Keratinocyte (primary cell): ENCODE measurements at regions not wholly inside any gene's neighbourhood (a gene's known extent, or its start where the extent isn't known, plus 50 kb on each side); places are given as distances from the start of the nearest gene placed in this dataset.

Source experiments
- DNase-seq: peaks from one replicate; pipeline ENCODE4 v3.0.0-alpha.2; 2011; ENCODE audit warnings: low read depth, missing footprints, low spot score
- FAIRE-seq: peaks from 2 replicates; lab custom pipeline; 2011; peaks lifted over from hg19 to GRCh38; lab: Jason Lieb, UNC
- H2AFZ ChIP-seq: 2 replicates; pipeline ENCODE4 v1.6.0; 2012; ENCODE audit warnings: low read length, control low read depth, inconsistent platforms; ENCODE audit not compliant: control insufficient read depth
- H3K27ac ChIP-seq: 2 replicates; pipeline ENCODE4 v1.5.1; 2011; ENCODE audit warnings: low read length; ENCODE audit not compliant: control insufficient read depth, insufficient read depth
- H3K27me3 ChIP-seq: 3 replicates; pipeline ENCODE4 v1.6.0; 2011; ENCODE audit warnings: low read length; ENCODE audit not compliant: control insufficient read depth, insufficient read depth; ENCODE audit errors: extremely low read depth
- H3K36me3 ChIP-seq, 2 experiments: 2 replicates in 1 of 2; 3 replicates in 1 of 2; pipeline ENCODE4 v1.5.1; 2011; ENCODE audit warnings: low read length in 2 of 2, mild to moderate bottlenecking in 1 of 2; ENCODE audit not compliant: control insufficient read depth in 2 of 2, insufficient read depth in 2 of 2; ENCODE audit errors: extremely low read depth in 1 of 2
- H3K4me1 ChIP-seq: 3 replicates; pipeline ENCODE4 v1.5.1; 2011; ENCODE audit warnings: low read length; ENCODE audit not compliant: control insufficient read depth, insufficient read depth; ENCODE audit errors: extremely low read depth
- H3K4me2 ChIP-seq: 3 replicates; pipeline ENCODE4 v1.6.0; 2011; ENCODE audit warnings: low read depth, low read length; ENCODE audit not compliant: control insufficient read depth, insufficient read depth; ENCODE audit errors: extremely low read depth
- H3K4me3 ChIP-seq, 3 experiments: fragments of 200-600 bp in 1 of 3; sonication (generic) in 1 of 3; 2 replicates in 2 of 3; 3 replicates in 1 of 3; pipeline ENCODE4 v1.5.1; 2011 to 2016; ENCODE audit warnings: low read length in 3 of 3, mild to moderate bottlenecking in 3 of 3, control low read depth in 2 of 3, inconsistent platforms in 1 of 3, low read depth in 1 of 3, mixed read lengths in 1 of 3, mixed run types in 1 of 3, moderate library complexity in 1 of 3; ENCODE audit not compliant: control insufficient read depth in 2 of 3, insufficient read depth in 2 of 3; ENCODE audit errors: extremely low read depth in 1 of 3
- H3K79me2 ChIP-seq: 2 replicates; pipeline ENCODE4 v1.6.0; 2012; ENCODE audit warnings: low read length; ENCODE audit not compliant: control insufficient read depth, insufficient read depth
- H3K9ac ChIP-seq: 3 replicates; pipeline ENCODE4 v1.6.0; 2011; ENCODE audit warnings: low read length; ENCODE audit not compliant: control insufficient read depth, insufficient read depth; ENCODE audit errors: extremely low read depth
- H3K9me1 ChIP-seq: 3 replicates; pipeline ENCODE4 v1.6.0; 2011; ENCODE audit warnings: low read length; ENCODE audit not compliant: control insufficient read depth, insufficient read depth; ENCODE audit errors: extremely low read depth
- H3K9me3 ChIP-seq: 2 replicates; pipeline ENCODE4 v1.5.1; 2012; ENCODE audit warnings: low read depth, low read length; ENCODE audit not compliant: control insufficient read depth
- H4K20me1 ChIP-seq: 3 replicates; pipeline ENCODE4 v1.6.0; 2011; ENCODE audit warnings: low read length; ENCODE audit not compliant: control insufficient read depth, insufficient read depth; ENCODE audit errors: extremely low read depth
- EZH2 ChIP-seq: IDR thresholded peaks from one replicate; pipeline ENCODE4 v1.6.1; 2012; ENCODE audit warnings: inconsistent platforms, mild to moderate bottlenecking, low read length, moderate library complexity
- dilution Hi-C: fragments of 300-500 bp; cut with MboI; formaldehyde crosslinking; loops from one replicate; pipeline ENCODE4 v1.7.0; 2020; ENCODE audit warnings: low sequenced_read_pairs; ENCODE audit not compliant: extremely low pct_ligation_motif_present
- TF ChIP-seq, protein P1 (sequence below), 3 experiments: IDR thresholded peaks in 1 of 3; conservative IDR thresholded peaks in 1 of 3; optimal IDR thresholded peaks in 1 of 3; 2 replicates in 2 of 3; 3 replicates in 1 of 3; pipeline versions ENCODE3 to v1.5.1; 2011; ENCODE audit warnings: low read length in 3 of 3, mild to moderate bottlenecking in 3 of 3, moderate library complexity in 2 of 3, control low read depth in 1 of 3, inconsistent platforms in 1 of 3; ENCODE audit not compliant: insufficient read depth in 2 of 3; ENCODE audit errors: extremely low read depth in 1 of 3

DNA sequence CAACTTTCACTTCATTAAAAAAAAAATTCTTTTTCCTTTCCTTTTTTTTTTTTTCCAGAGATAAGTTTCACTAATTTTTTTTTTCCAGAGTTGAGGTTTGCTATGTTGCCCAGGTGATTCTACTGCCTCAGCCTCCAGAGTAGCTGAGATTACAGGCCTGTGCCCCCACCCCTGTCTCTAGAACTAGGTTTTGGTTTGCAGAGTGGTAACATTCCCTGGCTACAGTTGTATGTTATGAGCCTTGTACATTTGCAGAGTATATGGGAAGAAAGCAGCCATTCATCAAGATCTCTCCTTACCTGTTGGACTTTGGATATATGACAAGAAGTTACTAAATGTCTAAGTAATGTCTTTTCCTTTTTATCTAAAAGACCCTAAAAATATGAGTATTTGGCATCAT lies 298.4 kb downstream of the MYCN start:
- Histone ChIP-seq H3K9ac (no peak overlapping the region), H3K4me2 (no peak overlapping the region), H3K79me2 (no peaks in the 10 kb centered on the region), H4K20me1 (no peaks in the 10 kb centered on the region), H3K4me1 (no peaks in the 10 kb centered on the region), H3K36me3 (no peaks in the 10 kb centered on the region), H3K27ac (no peak overlapping the region), H3K9me1 (no peaks in the 10 kb centered on the region), H3K9me3 (no peaks in the 10 kb centered on the region), H2AFZ (no peak overlapping the region), H3K27me3 (no peaks in the 10 kb centered on the region), H3K4me3 (no peak overlapping the region)
- TF ChIP-seq, protein P1, sequence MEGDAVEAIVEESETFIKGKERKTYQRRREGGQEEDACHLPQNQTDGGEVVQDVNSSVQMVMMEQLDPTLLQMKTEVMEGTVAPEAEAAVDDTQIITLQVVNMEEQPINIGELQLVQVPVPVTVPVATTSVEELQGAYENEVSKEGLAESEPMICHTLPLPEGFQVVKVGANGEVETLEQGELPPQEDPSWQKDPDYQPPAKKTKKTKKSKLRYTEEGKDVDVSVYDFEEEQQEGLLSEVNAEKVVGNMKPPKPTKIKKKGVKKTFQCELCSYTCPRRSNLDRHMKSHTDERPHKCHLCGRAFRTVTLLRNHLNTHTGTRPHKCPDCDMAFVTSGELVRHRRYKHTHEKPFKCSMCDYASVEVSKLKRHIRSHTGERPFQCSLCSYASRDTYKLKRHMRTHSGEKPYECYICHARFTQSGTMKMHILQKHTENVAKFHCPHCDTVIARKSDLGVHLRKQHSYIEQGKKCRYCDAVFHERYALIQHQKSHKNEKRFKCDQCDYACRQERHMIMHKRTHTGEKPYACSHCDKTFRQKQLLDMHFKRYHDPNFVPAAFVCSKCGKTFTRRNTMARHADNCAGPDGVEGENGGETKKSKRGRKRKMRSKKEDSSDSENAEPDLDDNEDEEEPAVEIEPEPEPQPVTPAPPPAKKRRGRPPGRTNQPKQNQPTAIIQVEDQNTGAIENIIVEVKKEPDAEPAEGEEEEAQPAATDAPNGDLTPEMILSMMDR (optimal IDR thresholded peaks at IDR 0.05 in 1 of 3, IDR thresholded peaks at IDR 0.05 in 1 of 3, conservative IDR thresholded peaks at IDR 0.05 in 1 of 3; ENCODE audit: extremely low read depth in 1 of 3, insufficient read depth in 2 of 3, low read length in 3 of 3), result no peak
- no peak for TF ChIP-seq EZH2
- DNase-seq (no peak), FAIRE-seq (no peak)
- dilution Hi-C loops, result no loop called here

DNA sequence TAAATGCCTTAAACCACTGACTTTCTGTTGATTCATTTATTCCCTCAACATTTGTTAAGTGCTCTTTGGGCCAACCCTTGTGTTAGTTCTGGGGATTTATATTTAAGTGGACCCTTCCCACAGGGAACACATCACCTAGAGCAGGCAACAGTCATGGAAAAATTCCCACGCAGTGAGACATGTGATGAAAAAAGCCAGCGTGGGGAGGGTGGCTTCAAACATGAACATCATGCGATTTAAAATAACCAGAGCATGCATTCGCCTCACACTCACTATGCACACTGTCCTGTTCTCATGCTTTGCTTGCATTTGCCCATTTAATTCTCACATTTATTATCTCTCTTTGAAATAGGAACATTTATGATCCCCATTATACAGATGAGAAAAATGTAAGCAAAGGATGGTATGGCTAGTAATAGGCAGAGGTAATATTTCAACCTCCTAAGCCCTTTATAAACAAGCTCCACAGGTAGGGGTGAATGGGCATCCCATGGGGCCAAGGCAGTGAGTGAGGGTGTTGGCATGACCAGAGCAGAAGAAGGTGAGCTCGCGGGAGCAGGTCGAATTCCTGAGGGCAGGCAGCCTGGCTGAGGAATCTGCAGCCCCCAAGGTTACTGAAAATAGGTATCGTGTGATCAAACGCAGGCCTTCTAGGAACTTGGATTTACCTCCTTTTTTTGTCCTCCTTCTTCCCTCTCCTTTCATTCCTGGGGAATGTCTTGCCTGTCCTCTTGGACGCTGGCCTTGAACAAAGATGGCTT lies 297.8 kb downstream of the MYCN start:
- TF ChIP-seq, protein P1 (optimal IDR thresholded peaks at IDR 0.05 in 1 of 3, IDR thresholded peaks at IDR 0.05 in 1 of 3, conservative IDR thresholded peaks at IDR 0.05 in 1 of 3; ENCODE audit: extremely low read depth in 1 of 3, insufficient read depth in 2 of 3, low read length in 3 of 3), result no peak
- no peak for TF ChIP-seq EZH2
- no peaks in the 10 kb centered on the region for H4K20me1 ChIP-seq
- dilution Hi-C loops, result no loop called here
- no peak overlapping the region for H3K9ac ChIP-seq
- H2AFZ ChIP-seq, result no peak overlapping the region
- H3K79me2 ChIP-seq, result no peaks in the 10 kb centered on the region
- no peak overlapping the region for H3K27ac ChIP-seq
- FAIRE-seq (no peak), DNase-seq (no peak)
- H3K36me3 ChIP-seq, result no peaks in the 10 kb centered on the region
- H3K27me3 ChIP-seq, result no peaks in the 10 kb centered on the region
- H3K9me1 ChIP-seq, result no peaks in the 10 kb centered on the region
- H3K4me3 ChIP-seq, result no peak overlapping the region
- H3K4me2 ChIP-seq, result no peak overlapping the region
- no peaks in the 10 kb centered on the region for H3K4me1 ChIP-seq
- no peaks in the 10 kb centered on the region for H3K9me3 ChIP-seq
